CD4-positive, alpha-beta T cell (primary cell): ENCODE measurements at regions not wholly inside any gene's neighbourhood (a gene's known extent, or its start where the extent isn't known, plus 50 kb on each side); places are given as distances from the start of the nearest gene placed in this dataset.

Source experiments
- ATAC-seq: fragments of 200-7000 bp; cut with Tn5 transposase; one replicate; pipeline ENCODE4 v1.10.0; 2022; ENCODE audit warnings: mild to moderate bottlenecking; ENCODE audit not compliant: poor library complexity
- CTCF ChIA-PET: fragments of 350-600 bp; sonication (Branson Sonifier 250); formaldehyde crosslinking; loops from one replicate; lab custom pipeline; 2021; ENCODE audit warnings: antibody characterized with exemption, inconsistent platforms; lab: Charles Lee
- POLR2A ChIA-PET: fragments of 350-600 bp; sonication (Branson Sonifier 250); formaldehyde crosslinking; loops from one replicate; lab custom pipeline; 2021; ENCODE audit warnings: antibody characterized with exemption, inconsistent platforms; lab: Charles Lee
- DNase-seq, 14 experiments: peaks; one replicate each; pipeline ENCODE4 v3.0.0-alpha.2; 2013 to 2020; ENCODE audit warnings: mixed read lengths in 2 of 14
- H3K27ac ChIP-seq, 2 donors: one replicate each; pipeline versions ENCODE4 v1.5.1 to v1.7.0; 2013; ENCODE audit warnings: low read length in 2 of 2, low read depth in 1 of 2, mild to moderate bottlenecking in 1 of 2
- H3K27me3 ChIP-seq, 2 experiments: 1 replicate in 1 of 2; 2 replicates in 1 of 2; pipeline versions ENCODE4 v1.6.1 to v1.7.0; 2013; ENCODE audit warnings: low read length in 2 of 2, control low read depth in 1 of 2, mild to moderate bottlenecking in 1 of 2, moderate library complexity in 1 of 2; ENCODE audit not compliant: insufficient read depth in 2 of 2, control insufficient read depth in 1 of 2
- H3K36me3 ChIP-seq: one replicate; pipeline ENCODE4 v1.6.1; 2013; ENCODE audit warnings: low read length, control low read depth; ENCODE audit not compliant: insufficient read depth
- H3K4me1 ChIP-seq: one replicate; pipeline ENCODE4 v1.6.1; 2013; ENCODE audit warnings: low read length, control low read depth; ENCODE audit not compliant: insufficient read depth
- H3K4me3 ChIP-seq: one replicate; pipeline ENCODE4 v1.5.1; 2013; ENCODE audit warnings: mild to moderate bottlenecking, low read length, moderate library complexity
- H3K9me3 ChIP-seq, 2 experiments: 1 replicate in 1 of 2; 2 replicates in 1 of 2; pipeline versions ENCODE4 v1.6.1 to v1.7.0; 2013; ENCODE audit warnings: low read length in 2 of 2, mild to moderate bottlenecking in 2 of 2, control low read depth in 1 of 2, moderate library complexity in 1 of 2; ENCODE audit not compliant: control insufficient read depth in 1 of 2, insufficient read depth in 1 of 2
- H3K27ac Mint-ChIP-seq: one replicate; pipeline ENCODE4 v1.8.0; 2020; ENCODE audit warnings: mixed read lengths
- H3K27me3 Mint-ChIP-seq: one replicate; pipeline ENCODE4 v1.8.0; 2021; ENCODE audit warnings: mixed read lengths
- H3K36me3 Mint-ChIP-seq: one replicate; pipeline ENCODE4 v1.8.0; 2021; ENCODE audit warnings: low read depth, mixed read lengths
- H3K4me1 Mint-ChIP-seq: one replicate; pipeline ENCODE4 v1.8.0; 2021; ENCODE audit warnings: low read depth, mixed read lengths
- H3K4me3 Mint-ChIP-seq: one replicate; pipeline ENCODE4 v1.8.0; 2020; ENCODE audit warnings: mild to moderate bottlenecking, mixed read lengths
- H3K9me3 Mint-ChIP-seq: one replicate; pipeline ENCODE4 v1.8.0; 2020; ENCODE audit warnings: mixed read lengths
- CTCF ChIP-seq: fragments of 200-600 bp; IDR thresholded peaks from one replicate; pipeline ENCODE4 v1.8.0; 2022; ENCODE audit warnings: antibody characterized with exemption, mild to moderate bottlenecking
- intact Hi-C, 2 experiments: fragments of 100-400 bp; cut with DNase I in 1 of 2; cut with micrococcal nuclease in 1 of 2; formaldehyde crosslinking; loops; one replicate each; pipeline versions ENCODE4 v1.15.1 to v1.9.0; 2023 to 2025; cut with DNase I, micrococcal nuclease

GRCh38 chr13:85725433-85725832 is 73.8 kb downstream of the SLITRK6 start:
- H3K36me3 Mint-ChIP-seq: no peaks in the 10 kb centered on the region
- no peak overlapping the region for H3K27ac ChIP-seq
- ChIA-PET POLR2A (no interaction called here), CTCF (no interaction called here)
- H3K9me3 Mint-ChIP-seq: no peaks in the 10 kb centered on the region
- H3K9me3 ChIP-seq: peaks cover 0 to 3% of the 10 kb centered on the region in 2 experiments
- no peak overlapping the region for H3K4me3 Mint-ChIP-seq
- DNase-seq (no peak), ATAC-seq (no peak)
- H3K27ac Mint-ChIP-seq: no peak overlapping the region
- TF ChIP-seq CTCF: no peak
- no peaks in the 10 kb centered on the region for H3K4me1 Mint-ChIP-seq
- H3K27me3 ChIP-seq: no peaks in the 10 kb centered on the region
- intact Hi-C loops: no loop called here
- H3K4me3 ChIP-seq: no peak overlapping the region
- H3K36me3 ChIP-seq: no peaks in the 10 kb centered on the region
- H3K27me3 Mint-ChIP-seq: no peaks in the 10 kb centered on the region
- H3K4me1 ChIP-seq: no peaks in the 10 kb centered on the region

- no peaks in the 10 kb centered on the region for H3K36me3 ChIP-seq
- Mint-ChIP-seq H3K4me1 (no peaks in the 10 kb centered on the region), H3K27ac (no peak overlapping the region), H3K9me3 (no peaks in the 10 kb centered on the region), H3K36me3 (no peaks in the 10 kb centered on the region), H3K4me3 (no peak overlapping the region), H3K27me3 (no peaks in the 10 kb centered on the region)
- no peak for ATAC-seq
- H3K4me1 ChIP-seq: no peaks in the 10 kb centered on the region
- intact Hi-C loops: no loop called here
- ChIA-PET POLR2A (no interaction called here), CTCF (no interaction called here)
- peaks cover 0 to 3% of the 10 kb centered on the region in 2 experiments for H3K9me3 ChIP-seq
- DNase-seq: no peak
- H3K27ac ChIP-seq: no peak overlapping the region
- H3K4me3 ChIP-seq: no peak overlapping the region
- no peak for TF ChIP-seq CTCF
- H3K27me3 ChIP-seq: no peaks in the 10 kb centered on the region
Observed at GRCh38 chr13:85724546-85725432, 74.4 kb downstream of the SLITRK6 start.

GRCh38 chr13:85719749-85720148 is 79.5 kb downstream of the SLITRK6 start:
- no peaks in the 10 kb centered on the region for H3K36me3 Mint-ChIP-seq
- H3K9me3 Mint-ChIP-seq: no peaks in the 10 kb centered on the region
- DNase-seq (no peak), ATAC-seq (no peak)
- no peaks in the 10 kb centered on the region for H3K4me1 ChIP-seq
- CTCF ChIA-PET: no interaction called here
- H3K36me3 ChIP-seq: no peaks in the 10 kb centered on the region
- H3K27me3 ChIP-seq: no peaks in the 10 kb centered on the region
- no peak for TF ChIP-seq CTCF
- no peak overlapping the region for H3K27ac ChIP-seq
- no peak overlapping the region for H3K4me3 Mint-ChIP-seq
- H3K9me3 ChIP-seq: no peaks in the 10 kb centered on the region
- H3K4me1 Mint-ChIP-seq: no peaks in the 10 kb centered on the region
- H3K27ac Mint-ChIP-seq: no peak overlapping the region
- intact Hi-C loops: no loop called here
- no peak overlapping the region for H3K4me3 ChIP-seq
- POLR2A ChIA-PET: no interaction called here
- H3K27me3 Mint-ChIP-seq: no peaks in the 10 kb centered on the region
